GM19023 (cell line): ENCODE measurements at regions not wholly inside any gene's neighbourhood (a gene's known extent, or its start where the extent isn't known, plus 50 kb on each side); places are given as distances from the start of the nearest gene placed in this dataset.
"Not testable (repeated sequence)": the region's sequence is repeated elsewhere in the genome, so short reads cannot be mapped to it uniquely, and the experiment has no call there.

Experiments
- ATAC-seq: cut with Tn5 transposase; IDR thresholded peaks from one replicate; pipeline ENCODE4 v1.9.1; 2021; ENCODE audit warnings: mild to moderate bottlenecking, moderate library complexity; ENCODE audit not compliant: unreplicated experiment

DNA sequence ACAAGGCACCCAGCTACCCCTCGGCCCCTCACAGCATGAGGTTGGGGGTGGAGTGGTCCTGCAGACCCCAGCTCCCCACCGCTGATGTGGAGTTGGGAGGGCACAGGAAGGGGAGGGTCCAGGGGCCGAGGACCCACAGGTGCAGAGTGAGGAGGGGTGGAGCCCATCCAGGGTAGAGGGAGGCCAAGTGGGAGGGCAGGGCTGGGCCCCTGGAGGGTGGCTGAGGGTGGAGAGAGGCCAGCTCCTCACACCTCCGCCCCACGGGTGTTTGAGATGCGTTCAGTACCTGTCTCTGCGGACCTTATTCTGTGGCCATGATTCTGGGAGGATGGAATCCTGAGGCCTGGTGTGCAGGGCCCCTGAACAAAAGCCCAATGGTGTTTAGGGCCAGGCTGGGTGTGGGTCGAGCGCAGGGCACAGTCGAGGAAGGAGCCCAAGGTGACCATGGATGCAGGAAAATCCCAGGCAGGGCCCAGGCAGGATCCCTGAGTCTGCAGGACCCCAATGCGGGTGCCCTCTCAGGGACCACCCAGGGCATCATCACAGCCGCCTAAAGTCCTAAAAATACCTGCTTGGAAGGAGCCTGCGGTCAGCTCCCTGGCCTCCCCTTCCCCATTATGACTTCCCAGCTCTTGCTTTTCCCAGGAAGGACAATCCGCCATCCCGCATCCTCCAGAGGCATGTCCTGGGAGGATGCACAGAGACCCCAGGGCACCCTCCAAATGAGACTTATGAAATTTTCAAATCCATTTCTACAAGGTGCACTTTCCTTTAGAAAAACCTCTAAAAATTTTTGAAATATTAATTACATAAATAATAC lies 377.1 kb upstream of the SFSWAP start:
- no peak for ATAC-seq

DNA sequence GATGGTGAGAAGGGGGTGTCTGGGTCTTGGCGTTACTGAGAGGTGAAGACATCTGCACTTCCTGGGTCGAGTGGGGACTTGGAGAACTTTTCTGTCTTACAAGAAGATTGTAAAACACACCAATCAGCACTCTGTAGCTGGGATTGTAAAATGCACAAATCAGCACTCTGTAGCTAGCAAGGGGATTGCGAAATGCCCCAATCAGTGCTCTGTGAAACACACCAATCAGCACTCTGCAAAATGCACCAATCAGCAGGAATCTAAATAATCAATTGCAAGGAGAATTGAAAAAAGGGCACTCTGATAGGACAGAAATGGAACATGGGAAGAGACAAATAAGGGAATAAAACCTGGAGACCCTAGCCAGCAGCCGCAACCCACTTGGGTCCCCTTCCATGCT lies 376.1 kb upstream of the SFSWAP start:
- ATAC-seq = no peak

DNA sequence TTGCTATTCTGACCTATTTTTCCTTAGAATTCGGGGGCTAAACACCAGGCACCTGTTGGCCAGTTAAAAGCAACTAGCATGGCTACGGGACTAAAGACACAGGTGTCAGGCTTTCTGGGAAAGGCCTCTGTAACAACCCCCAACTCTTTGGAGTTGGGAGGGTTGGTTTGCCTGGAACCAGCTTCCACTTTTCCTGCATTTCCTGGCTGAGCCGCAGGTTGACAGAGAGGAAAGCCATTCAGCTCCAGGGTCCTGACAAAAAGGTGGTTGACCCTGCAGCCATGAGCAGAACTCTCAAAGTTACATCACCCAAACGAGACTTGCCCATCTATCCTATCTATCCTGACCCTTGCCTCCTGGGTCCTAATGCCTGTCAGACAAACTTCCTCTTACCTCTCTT lies 375.4 kb upstream of the SFSWAP start:
- ATAC-seq = no peak

DNA sequence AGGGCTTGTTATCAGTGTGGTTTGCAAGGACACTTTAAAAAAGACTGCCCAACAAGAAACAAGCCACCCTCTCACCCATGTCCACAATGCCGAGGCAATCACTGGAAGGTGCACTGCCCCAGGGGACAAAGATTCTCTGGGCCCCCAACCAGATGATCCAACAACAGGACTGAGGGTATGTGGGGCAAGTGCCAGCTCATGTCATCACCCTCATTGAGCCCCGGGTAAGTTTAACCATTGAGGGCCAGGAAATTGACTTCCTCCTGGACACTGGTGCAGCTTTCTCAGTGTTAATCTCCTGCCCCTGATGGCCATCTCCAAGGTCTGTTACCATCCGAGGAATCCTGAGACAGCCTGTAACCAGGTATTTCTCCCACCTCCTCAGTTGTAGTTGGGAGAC lies 373.0 kb upstream of the SFSWAP start:
- not testable (repeated sequence) for ATAC-seq

DNA sequence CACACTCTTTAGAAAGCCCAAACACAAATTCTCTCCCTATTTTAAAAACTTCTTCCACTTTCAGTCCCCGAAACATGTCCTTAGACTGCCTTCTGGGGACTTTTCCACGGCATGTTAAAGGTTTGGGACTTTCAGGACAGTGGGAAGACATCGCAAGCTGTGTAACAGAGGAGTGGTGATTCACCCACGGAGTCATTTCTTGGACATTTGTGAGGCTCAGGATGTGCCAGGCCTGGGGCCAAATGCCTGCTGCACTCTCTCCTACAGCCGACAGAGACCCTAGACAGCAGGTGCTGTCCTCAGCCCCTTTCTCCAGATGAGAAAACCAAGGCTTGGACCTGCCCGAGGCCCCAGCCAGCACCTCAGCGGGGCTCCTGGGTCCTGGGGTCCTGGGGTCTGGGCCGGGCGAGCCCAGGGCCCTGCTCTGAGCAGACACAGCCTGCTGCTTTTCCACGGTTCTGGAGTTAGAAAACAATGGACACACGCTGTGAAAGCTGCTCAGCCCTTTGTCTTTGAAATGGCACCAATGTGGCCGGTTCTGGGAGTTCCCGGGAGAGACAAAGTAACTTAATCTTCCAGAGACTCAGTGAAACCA lies 370.2 kb upstream of the SFSWAP start:
- no peak for ATAC-seq

DNA sequence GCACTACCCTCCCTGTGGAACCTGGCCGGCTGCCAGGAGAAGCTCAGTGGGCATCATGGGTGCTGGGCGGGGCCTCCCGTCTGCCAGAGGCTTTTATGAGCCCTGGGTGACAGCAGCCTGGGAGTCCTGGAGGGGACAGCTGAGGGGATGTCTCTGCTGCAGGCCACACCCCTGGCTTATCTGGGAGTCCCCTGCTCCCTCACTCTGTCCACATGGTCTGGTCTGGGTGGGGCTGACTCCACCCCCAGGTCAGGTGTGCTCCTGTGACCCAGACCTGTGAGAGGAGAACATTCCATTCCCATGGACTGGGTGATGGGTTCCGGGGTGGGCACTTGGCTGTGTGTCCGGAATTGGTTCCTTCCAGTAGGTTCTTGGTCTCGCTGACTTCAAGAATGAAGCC lies 369.3 kb upstream of the SFSWAP start:
- ATAC-seq = not testable (repeated sequence)

DNA sequence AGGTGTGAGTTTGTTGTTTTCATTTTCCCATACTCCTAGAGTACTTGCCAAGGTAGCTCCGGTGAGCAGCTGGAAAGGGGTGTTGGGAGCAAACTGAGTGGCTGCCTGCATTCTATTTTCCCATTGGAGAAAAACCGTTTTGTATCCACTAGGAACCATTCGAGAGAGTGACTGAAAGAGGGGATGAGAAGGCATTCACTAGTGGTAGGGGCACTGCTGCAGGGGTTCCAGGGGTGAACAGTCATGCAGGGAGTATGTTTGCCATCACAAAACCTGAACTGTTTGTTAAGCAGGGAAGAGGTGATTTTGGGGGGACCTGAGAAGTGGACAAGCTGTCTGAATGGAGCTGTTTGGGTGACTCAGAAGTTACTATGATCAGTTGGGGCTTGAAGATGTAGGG lies 367.5 kb upstream of the SFSWAP start:
- not testable (repeated sequence) for ATAC-seq

DNA sequence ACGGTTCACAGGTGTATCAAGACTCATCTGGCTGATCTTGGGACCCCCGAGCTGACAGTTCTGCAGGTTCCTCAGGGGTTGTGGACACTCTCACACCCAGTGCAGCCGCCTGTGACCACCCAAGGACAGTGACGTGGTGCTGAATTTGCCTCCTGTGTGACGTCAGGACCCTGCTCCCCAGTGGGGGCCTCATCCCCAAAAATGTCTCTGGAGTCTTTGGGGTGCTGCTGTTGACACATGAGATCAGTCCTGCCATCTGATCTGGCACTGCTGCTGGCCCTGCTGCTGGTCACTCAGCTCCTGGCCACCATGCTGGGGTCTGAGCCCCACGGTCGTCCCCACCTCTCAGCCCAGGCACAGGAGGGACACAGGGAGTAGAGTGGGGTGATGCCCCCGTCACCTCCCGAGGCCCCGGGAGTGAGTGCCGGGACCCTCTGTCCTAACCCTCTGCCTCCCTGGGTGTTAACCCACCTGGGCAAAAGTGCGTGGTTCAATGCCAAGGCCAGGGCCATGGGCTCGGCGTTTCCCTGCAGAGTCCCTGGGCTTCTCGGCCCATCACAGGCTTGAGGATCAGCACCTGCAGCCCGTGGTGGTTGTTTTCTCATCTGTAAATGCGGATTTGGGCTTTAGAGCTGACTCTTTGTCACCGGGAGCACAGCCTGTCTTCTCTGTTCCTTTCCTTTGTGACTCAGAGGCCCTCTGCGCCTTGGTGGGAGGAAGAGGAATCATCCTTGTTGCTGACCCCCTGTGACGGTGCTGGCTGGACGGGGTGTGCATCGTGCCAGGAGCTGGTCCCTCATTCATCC lies 366.0 kb upstream of the SFSWAP start:
- not testable (repeated sequence) for ATAC-seq

DNA sequence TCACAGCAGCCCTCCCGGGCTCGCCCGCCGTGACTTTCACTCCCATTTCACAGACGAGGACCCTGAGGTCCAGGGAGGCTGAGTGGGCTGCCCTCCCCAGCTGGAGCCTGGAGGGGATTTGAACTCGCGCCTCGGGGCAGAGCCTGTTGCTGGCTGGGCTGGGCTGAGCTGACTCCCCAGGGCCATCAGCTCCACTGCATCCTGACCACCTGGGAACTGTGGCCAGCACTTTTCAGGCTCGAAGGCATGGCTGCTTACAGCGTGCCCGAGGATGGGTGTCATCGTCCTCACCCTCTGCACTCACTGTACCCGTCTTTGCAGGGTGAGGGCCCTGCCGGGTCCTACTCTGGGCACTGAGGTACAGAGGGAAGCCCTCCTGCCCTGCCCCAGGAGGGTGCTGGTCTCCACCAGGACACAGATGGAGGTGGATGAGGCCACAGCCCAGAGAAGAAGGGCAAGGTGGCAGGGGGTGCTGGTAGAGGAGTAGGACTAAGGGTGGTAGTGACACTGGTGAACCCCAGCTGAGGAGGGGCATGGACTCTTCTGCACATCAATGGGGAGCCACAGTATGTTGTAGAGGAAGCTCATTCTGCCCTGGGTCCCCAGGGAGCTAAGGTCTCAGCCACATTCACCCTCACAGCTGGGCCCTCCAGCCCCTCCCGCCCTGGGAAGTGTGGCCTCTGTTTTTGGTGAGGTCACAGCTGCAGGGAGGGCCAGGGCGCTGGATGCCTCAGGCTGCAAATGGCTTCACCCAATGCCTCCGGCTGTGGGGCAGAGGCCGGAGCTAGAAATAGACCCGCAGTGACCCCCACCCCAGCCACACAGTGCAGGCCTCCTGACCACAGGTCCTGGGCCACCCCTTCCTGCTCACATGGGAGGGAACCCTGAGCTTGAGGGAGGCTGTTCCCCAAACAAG lies 365.1 kb upstream of the SFSWAP start:
- ATAC-seq = no peak

DNA sequence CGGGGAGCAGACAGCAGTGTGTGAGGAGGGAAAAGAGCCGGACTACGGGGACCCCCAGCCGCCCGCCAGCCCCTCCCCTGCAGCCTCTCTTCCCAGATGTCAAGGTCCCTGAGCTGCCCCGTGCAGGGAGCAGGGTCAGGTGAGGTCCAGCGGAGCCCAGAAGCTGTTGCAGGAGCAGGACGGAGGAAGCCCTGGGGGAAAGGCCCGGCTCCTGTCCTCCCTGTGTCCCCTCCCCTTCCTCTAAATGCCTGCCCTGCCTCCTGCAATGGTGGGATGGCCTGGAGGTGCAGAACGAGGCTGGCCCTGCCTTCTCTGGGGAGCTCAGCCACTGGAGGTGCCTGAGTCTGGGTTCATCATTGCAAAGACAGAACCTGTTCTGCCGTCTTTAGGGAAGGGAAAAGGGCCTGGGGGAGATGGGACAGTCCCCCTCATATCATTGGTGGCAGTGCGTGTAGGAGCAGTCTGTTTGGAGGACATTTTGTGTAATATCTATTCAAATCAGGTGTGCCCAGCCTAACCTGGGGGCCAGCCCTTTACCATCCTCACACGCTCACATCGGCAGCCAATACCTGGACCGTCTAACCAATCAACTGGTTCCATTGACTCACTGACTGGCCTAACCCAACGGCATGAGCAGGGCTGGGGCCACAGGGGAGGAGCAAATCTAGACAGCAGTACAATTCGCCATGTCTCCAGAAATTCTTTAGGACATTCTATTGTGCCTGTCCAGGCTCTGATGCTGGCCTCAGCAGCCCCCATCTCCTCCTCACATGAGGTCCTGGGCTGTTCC lies 364.1 kb upstream of the SFSWAP start:
- ATAC-seq = no peak

DNA sequence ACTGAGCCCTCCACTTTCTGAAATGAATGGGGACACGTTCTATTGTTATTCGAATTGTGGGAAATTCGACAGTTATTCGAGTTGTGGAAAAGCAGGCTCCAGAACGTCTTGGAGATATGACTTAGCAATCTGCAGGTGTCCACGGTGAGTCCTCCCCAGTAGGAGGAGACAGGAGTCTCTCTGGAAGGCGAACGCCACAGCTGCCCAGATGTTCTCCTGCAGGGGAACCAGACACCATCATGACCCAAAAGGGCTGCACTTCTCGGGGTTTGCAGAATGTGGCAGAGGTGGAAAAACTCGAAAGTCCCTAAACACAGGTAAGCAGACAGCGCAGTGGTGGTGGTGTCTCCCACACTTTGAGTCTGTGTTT lies 363.6 kb upstream of the SFSWAP start:
- ATAC-seq = no peak

DNA sequence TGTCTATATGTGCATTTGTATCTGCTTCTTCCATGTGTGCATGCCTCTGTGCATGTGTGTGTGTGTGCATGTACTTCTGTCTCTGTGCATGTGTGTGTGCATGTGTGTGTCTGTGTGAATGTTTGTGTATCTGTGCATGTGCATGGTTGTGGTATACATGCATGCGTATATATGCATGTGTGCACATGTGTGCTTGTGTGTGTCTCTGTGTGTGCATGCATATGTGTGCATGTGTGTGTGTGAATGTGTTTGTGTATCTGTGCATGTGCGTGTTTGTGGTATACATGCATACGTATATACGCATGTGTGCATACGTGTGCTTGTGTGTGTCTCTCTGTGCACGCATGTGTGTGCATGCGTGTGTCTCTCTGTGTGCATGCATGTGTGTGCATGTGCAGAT lies 363.2 kb upstream of the SFSWAP start:
- no peak for ATAC-seq

DNA sequence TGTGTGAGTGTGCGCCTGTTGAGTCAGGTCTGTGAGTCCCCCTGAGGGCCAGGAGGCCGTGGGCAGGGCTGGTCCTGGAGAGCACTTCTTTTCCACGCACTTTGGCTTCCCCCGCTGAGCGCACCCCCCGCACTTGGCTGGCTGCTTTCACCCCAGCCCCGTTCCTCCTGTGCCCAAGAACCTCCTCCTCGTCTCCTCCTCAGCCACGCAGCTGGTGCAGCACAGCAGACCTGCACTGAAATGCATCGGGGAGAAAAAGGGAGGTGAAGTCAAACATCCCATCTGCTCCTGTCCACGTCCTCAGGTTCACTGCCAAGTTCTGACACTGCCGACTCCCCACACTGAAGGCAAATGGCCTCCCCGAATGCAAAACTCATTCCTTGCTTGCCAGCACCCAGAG lies 362.7 kb upstream of the SFSWAP start:
- ATAC-seq = no peak

DNA sequence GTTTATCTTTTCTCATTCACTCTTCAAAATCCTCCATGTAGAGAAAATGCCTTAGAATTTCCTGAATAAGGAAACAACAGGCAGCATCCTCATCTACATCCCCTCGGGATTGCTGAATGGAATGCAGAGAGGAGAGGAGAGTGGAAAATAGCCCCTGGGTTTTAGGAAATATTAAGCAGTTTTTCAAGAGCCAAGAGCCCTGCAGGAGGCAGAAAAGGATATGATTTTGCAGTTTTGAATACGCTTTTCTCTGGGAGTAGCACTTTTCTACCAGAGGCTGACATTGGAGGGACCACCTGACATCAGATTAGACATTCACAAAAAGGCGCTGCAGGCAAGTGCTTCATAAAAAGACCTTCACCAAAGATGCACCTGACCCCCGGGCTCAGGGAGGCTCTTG lies 362.2 kb upstream of the SFSWAP start:
- no peak for ATAC-seq

DNA sequence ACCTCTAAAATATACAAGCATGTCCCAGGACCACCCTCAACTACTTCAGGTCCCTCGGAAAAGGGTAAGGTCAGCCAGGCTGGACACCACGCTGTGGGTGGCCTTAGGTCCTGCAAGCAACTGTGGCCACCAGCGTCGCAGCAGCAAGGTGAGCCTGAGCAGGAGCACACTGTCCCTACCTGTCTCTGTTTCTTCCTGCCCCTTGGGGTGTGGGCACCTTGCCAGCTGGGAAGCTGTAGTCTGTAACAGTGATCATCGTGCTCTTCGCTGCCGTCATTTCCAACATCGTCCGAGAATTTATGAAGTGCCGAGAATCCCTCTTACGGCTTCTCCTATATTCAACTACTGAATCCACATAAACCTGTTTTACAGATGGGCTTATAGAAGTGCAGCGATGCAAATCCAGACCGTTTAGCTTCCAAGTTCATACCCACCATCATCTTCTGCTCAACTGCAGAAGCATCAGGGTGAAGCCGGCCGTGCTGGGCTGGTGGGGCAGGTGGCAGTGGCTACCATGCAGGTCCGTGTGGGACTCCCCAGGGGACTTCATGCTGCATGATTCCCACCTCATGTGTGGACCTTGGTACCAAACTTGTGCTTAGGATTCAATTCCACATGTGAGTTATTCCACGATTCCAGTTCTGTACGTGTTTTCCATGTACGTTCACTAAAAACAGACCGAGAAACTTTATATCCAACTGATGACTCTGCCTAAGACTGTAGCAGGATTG lies 361.3 kb upstream of the SFSWAP start:
- no peak for ATAC-seq

DNA sequence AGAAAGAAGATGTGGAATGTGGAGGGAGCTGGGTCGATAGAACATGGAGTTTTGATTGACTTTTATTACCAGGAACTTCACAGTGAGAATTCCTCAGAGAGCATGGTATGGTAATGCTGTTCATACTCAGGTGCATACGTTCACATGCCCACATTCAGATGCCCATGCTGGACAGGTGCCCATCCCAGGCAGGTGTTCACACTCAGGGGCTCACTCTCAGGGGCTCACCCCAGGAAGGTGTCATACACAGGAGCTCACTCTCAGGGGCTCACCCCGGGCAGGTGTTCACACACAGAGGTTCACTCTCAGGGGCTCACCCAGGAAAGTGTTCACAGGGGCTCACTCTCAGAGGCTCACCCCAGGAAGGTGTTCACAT lies 360.0 kb upstream of the SFSWAP start:
- no peak for ATAC-seq

DNA sequence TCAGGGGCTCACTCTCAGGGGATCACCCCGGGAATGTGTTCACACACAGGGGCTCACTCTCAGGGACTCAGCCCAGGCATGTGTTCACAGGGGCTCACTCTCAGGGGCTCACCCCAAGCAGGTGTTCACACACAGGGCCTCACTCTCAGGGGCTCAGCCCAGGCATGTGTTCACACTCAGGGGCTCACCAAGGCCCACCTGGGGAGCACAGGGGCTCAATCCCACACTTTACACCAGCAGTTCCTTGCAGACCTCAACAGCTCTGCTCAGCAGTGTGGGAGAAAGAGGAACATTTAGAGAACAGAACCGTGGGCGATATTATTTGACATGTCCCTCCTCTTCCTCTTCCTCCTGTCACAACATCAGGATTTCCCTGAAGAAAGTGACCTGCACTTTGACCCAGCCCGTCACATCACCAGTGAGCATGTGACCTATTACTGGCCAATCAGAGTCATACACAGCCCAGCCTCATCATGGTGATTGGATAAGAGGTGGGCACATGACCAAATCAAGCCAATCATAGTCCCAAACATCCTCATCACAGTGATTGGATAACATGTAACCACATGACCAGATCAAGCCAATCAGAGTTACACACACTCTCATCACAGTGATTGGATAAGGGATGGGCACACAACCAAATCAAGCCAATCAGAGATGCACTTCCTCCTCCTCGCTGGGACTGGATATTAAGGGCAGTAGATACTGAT lies 359.4 kb upstream of the SFSWAP start:
- ATAC-seq = no peak

DNA sequence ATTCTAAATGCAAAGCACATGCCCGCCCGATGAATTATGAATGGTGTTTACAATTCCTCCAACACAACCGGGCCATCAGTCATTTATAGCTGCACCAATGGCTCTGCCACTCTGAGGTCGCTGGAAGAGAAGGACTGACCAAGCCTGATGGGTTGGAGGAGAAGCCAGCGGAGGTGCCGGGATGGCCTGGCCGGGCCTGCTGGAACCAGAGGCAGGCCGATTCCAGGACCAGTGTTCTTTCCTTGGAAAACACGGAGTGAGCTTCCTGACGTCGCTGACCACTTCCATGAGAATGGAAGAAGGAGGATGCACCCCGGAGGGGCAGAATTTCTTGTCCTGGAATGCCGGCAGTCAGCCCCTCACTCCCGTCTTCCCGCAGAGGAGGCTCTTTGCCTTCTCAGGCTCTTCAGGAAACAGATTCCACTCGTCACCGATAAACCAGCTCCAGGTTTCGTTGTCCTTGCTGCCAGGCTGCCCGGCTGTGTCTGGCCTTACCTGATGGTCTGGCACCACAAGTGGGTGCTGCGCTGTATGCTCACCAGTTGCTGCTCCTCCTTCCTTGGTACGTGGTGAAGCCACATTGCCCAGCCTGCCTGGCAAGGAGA lies 358.5 kb upstream of the SFSWAP start:
- ATAC-seq = no peak
